ENCODE measurements at regions not wholly inside any gene's neighbourhood (a gene's known extent, or its start where the extent isn't known, plus 50 kb on each side); places are given as distances from the start of the nearest gene placed in this dataset.

DNA sequence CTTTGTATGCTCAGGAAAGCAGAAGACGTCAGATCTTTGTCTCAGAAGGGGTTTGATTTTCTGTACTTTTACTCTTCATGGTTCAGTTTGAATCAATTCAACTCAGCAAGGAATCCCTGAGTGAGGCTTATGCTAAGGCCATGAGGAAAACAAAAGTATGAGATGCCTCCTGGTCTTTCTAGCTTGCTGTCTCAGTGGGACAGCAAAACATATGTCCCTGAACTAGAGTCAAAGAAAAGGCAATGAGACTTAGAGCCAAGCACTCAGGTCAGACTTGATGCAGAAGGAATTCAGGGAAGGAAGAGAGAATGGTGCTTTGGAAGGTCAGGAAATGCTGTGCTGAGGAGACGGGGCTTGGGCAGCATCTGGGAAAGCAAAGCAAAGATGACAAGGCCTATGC is 236.2 kb upstream of the SFRP2 start:
- TF ChIP-seq CTCF (IDR thresholded peaks at IDR 0.05) (no peak), POLR2A (IDR thresholded peaks at IDR 0.05) (no peak)

All from testis (tissue), 2 donors.